SU-DHL-6 (cell line): ENCODE measurements at regions not wholly inside any gene's neighbourhood (a gene's known extent, or its start where the extent isn't known, plus 50 kb on each side); places are given as distances from the start of the nearest gene placed in this dataset.

Source experiments
- H2AFZ ChIP-seq: fragments of 200-600 bp; sonication (generic); 2 replicates; pipeline ENCODE4 v1.6.1; 2014; ENCODE audit warnings: low read depth, mild to moderate bottlenecking, moderate library complexity, mixed read lengths, antibody characterized with exemption, low read length; ENCODE audit not compliant: severe bottlenecking
- H3F3A ChIP-seq: fragments of 200-600 bp; shearing (Covaris generic); 2 replicates; pipeline ENCODE4 v1.6.0; 2016; ENCODE audit warnings: antibody characterized with exemption, mild to moderate bottlenecking; ENCODE audit not compliant: insufficient read depth
- H3K27ac ChIP-seq: fragments of 200-600 bp; sonication (generic); 2 replicates; pipeline ENCODE4 v1.5.1; 2016; ENCODE audit warnings: low read depth, mild to moderate bottlenecking, low read length, moderate library complexity, mixed read lengths
- H3K27me3 ChIP-seq: fragments of 200-600 bp; sonication (generic), shearing (Covaris generic); 2 replicates; pipeline ENCODE4 v1.6.0; 2014; ENCODE audit warnings: mild to moderate bottlenecking, low read length
- H3K36me3 ChIP-seq: fragments of 200-600 bp; sonication (generic); 2 replicates; pipeline ENCODE4 v1.6.1; 2014; ENCODE audit warnings: mild to moderate bottlenecking, low read length, mixed read lengths
- H3K4me2 ChIP-seq: fragments of 300-600, 200-600 bp; shearing (Covaris generic), sonication (generic); 2 replicates; pipeline ENCODE4 v1.6.0; 2014; ENCODE audit warnings: low read length, low read depth, mild to moderate bottlenecking; ENCODE audit not compliant: poor library complexity, severe bottlenecking
- H3K4me3 ChIP-seq: fragments of 200-600 bp; sonication (generic); 2 replicates; pipeline ENCODE4 v1.5.1; 2014; ENCODE audit warnings: antibody characterized with exemption, low read length, mild to moderate bottlenecking, mixed read lengths; ENCODE audit not compliant: insufficient read depth, poor library complexity, severe bottlenecking
- H3K79me2 ChIP-seq: fragments of 200-600 bp; sonication (generic); 2 replicates; pipeline ENCODE4 v1.6.1; 2014; ENCODE audit warnings: mild to moderate bottlenecking, low read length, moderate library complexity; ENCODE audit not compliant: insufficient read depth
- H3K9ac ChIP-seq: fragments of 200-600 bp; sonication (generic); 2 replicates; pipeline ENCODE4 v1.7.0; 2014; ENCODE audit warnings: mild to moderate bottlenecking, low read length
- H3K9me2 ChIP-seq: fragments of 200-600 bp; sonication (generic); replicated peaks from 2 replicates; pipeline ENCODE4 v1.6.1; 2014; ENCODE audit warnings: low read length; ENCODE audit not compliant: insufficient read depth
- H3K9me3 ChIP-seq: fragments of 200-600 bp; sonication (generic); 2 replicates; pipeline ENCODE4 v1.6.1; 2014; ENCODE audit warnings: low read length, mixed read lengths; ENCODE audit not compliant: insufficient read depth
- H4K20me1 ChIP-seq: fragments of 200-600 bp; sonication (generic); 2 replicates; pipeline ENCODE4 v1.6.1; 2014; ENCODE audit warnings: low read depth, mild to moderate bottlenecking, antibody characterized with exemption, low read length, moderate library complexity, mixed read lengths
- EZH2phosphoT487 ChIP-seq: fragments of 200-600 bp; sonication (generic), shearing (Covaris generic); conservative IDR thresholded peaks from 2 replicates; pipeline ENCODE4 v1.6.1; 2018; ENCODE audit warnings: mild to moderate bottlenecking, antibody characterized with exemption, low read length, moderate library complexity, mixed read lengths
- TF ChIP-seq, protein P1 (sequence below): fragments of 200-600 bp; sonication (generic); IDR thresholded peaks from one replicate; pipeline ENCODE4 v1.5.1; 2017; ENCODE audit warnings: antibody characterized with exemption, mild to moderate bottlenecking, low read length, moderate library complexity; ENCODE audit not compliant: insufficient read depth, poor library complexity, severe bottlenecking

DNA sequence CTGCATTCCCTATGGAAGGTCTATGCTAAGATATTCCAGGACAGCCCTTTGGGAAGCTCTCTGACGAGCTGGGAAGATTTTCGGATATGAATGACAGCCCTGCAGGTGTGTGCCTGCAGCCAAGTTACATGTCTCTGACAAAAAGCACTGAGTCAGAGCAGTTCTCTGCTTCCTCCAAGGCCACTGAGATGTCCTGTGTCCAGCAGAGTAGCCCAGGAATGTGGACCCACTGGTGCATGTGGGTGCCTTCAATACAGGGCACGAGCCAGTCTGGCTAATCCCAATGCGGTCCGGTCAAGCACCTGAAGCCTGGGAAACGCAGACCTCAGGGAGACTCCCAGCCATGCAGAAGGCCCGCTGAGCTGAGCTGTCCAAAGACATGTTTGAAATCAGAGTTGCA, 565.7 kb downstream of the TCERG1L start:
- no peak overlapping the region for H3K9ac ChIP-seq
- no peak overlapping the region for H3K4me3 ChIP-seq
- H3K4me2 ChIP-seq = no peak overlapping the region

DNA sequence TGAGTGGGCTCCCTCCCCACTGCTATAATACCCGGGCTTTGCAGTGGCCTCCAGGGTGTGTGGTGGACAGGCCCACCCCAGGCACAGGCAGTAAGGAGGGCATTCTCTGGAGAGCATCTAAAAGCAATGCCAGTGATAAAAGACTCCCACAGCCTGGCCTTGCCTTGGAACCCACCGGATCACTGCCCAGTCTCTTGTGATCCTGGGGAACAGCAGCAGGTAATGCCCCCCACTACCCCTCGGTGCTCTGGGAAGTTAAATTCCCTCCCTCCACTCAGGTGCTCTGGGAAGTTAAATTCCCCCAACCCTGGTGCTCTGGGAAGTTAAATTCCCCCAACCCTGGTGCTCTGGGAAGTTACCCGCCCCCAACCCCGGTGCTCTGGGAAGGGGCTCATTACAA, 565.2 kb downstream of the TCERG1L start:
- Histone ChIP-seq H2AFZ (no peak overlapping the region), H3K27me3 (no peaks in the 10 kb centered on the region), H3K9me3 (no peaks in the 10 kb centered on the region), H3K9me2 (no peaks in the 10 kb centered on the region), H4K20me1 (no peaks in the 10 kb centered on the region), H3K79me2 (no peaks in the 10 kb centered on the region), H3K4me2 (no peak overlapping the region), H3K9ac (no peak overlapping the region), H3K27ac (no peak overlapping the region), H3K36me3 (no peaks in the 10 kb centered on the region), H3K4me3 (no peak overlapping the region), H3F3A (no peaks in the 10 kb centered on the region)
- TF ChIP-seq, protein P1, sequence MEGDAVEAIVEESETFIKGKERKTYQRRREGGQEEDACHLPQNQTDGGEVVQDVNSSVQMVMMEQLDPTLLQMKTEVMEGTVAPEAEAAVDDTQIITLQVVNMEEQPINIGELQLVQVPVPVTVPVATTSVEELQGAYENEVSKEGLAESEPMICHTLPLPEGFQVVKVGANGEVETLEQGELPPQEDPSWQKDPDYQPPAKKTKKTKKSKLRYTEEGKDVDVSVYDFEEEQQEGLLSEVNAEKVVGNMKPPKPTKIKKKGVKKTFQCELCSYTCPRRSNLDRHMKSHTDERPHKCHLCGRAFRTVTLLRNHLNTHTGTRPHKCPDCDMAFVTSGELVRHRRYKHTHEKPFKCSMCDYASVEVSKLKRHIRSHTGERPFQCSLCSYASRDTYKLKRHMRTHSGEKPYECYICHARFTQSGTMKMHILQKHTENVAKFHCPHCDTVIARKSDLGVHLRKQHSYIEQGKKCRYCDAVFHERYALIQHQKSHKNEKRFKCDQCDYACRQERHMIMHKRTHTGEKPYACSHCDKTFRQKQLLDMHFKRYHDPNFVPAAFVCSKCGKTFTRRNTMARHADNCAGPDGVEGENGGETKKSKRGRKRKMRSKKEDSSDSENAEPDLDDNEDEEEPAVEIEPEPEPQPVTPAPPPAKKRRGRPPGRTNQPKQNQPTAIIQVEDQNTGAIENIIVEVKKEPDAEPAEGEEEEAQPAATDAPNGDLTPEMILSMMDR = no peak
- TF ChIP-seq EZH2phosphoT487 = no peak

More for the DNA sequence above, 565.7 kb downstream of the TCERG1L start:
- H3K9me3 ChIP-seq = no peaks in the 10 kb centered on the region
- no peaks in the 10 kb centered on the region for H3K9me2 ChIP-seq
- TF ChIP-seq, protein P1 = no peak
- TF ChIP-seq EZH2phosphoT487 = no peak
- H3K79me2 ChIP-seq = no peaks in the 10 kb centered on the region
- no peak overlapping the region for H3K27ac ChIP-seq
- H3K27me3 ChIP-seq = no peaks in the 10 kb centered on the region
- no peaks in the 10 kb centered on the region for H3K36me3 ChIP-seq
- H3F3A ChIP-seq = no peaks in the 10 kb centered on the region
- H2AFZ ChIP-seq = no peak overlapping the region
- H4K20me1 ChIP-seq = no peaks in the 10 kb centered on the region

DNA sequence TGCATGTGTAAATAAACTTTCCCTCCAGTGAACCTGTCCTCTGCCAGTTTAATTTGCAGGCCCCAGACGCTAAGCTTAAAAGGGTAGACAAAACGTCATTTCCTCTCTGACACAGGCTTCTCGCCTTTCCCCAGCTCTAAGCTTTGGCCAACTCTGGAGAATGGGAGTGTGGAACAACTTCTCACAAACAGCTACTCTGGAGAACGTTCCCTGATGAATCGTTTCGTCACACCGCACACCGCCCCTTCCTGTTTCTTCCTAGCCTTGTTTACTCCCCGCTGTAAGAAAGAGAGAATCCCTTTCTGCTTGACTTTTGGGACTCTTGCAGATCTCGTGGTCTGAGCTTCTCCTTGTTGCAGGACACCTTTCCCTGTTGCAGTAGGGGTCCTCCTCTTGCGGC, 564.2 kb downstream of the TCERG1L start:
- Histone ChIP-seq H4K20me1 (no peaks in the 10 kb centered on the region), H3K36me3 (no peaks in the 10 kb centered on the region), H3F3A (no peaks in the 10 kb centered on the region), H3K27me3 (no peaks in the 10 kb centered on the region), H3K4me3 (no peak overlapping the region), H3K9ac (no peak overlapping the region), H3K79me2 (no peaks in the 10 kb centered on the region), H2AFZ (no peak overlapping the region), H3K4me2 (no peak overlapping the region), H3K27ac (no peak overlapping the region), H3K9me2 (no peaks in the 10 kb centered on the region), H3K9me3 (no peaks in the 10 kb centered on the region)
- TF ChIP-seq, protein P1 = no peak
- TF ChIP-seq EZH2phosphoT487 = no peak

DNA sequence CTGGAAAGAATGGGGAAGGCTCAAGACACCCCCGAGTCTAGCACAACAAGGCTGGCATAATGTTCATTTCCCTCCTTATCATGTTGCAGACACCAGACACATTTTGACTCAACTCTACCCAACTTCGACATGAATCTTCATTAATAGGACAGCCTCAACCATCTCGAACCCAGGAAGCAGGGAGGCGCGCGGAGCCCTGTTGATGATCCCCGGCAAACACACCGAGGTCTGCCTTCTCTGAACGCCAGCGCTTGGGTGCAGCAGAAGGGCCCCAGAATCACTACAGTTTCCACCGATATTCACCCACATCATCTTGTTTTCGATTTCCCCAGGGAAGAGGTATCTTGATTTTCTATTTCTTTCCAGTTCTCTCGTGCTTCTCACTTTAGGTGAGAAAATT, 563.6 kb downstream of the TCERG1L start:
- no peak overlapping the region for H3K27ac ChIP-seq

More for the DNA sequence above, 563.6 kb downstream of the TCERG1L start:
- Histone ChIP-seq H2AFZ (no peak overlapping the region), H3K79me2 (no peaks in the 10 kb centered on the region), H3K9me2 (no peaks in the 10 kb centered on the region), H3K4me3 (no peak overlapping the region), H3K4me2 (no peak overlapping the region), H3K9me3 (no peaks in the 10 kb centered on the region), H3K27me3 (no peaks in the 10 kb centered on the region), H3K9ac (no peak overlapping the region), H3F3A (no peaks in the 10 kb centered on the region), H4K20me1 (no peaks in the 10 kb centered on the region), H3K36me3 (no peaks in the 10 kb centered on the region)
- no peak for TF ChIP-seq EZH2phosphoT487
- TF ChIP-seq, protein P1 = no peak
